ENCODE measurements at regions not wholly inside any gene's neighbourhood (a gene's known extent, or its start where the extent isn't known, plus 50 kb on each side); places are given as distances from the start of the nearest gene placed in this dataset.

GRCh38 chr18:77187189-77187588 lies 54.6 kb upstream of the MBP start:
- WGBS, 10 experiments: 43 to 89% (median 66%) methylated on average over 1 to 4 of the region's 4 CpGs; no CpG with 5 or more reads in 3 of the 10 experiments
- Histone ChIP-seq H3K4me1 (replicated peaks in 1 of 2) (peaks cover 0 to 2% of the 10 kb centered on the region in 2 donors), H3K27ac (no peak overlapping the region), H3K4me3 (no peak overlapping the region)
- in situ Hi-C loops (cut with MboI; ENCODE audit: low pct_unique_long_range_greater_than_20kb in 2 of 9, low sequenced_read_pairs in 9 of 9, unreplicated experiment in 9 of 9): no loop called here
- peak in 2 of 8 experiments; percentile 28 to 64 for ATAC-seq (replicated peaks in 6 of 8)

GRCh38 chr18:77191071-77191751 lies 58.4 kb upstream of the GALR1 start:
- no peak overlapping the region for H3K4me3 ChIP-seq
- 0 to 100% (median 83%) methylated on average over 1 of the region's 1 CpG; no CpG with 5 or more reads in 3 of the 10 experiments for WGBS, 10 experiments
- H3K4me1 ChIP-seq (replicated peaks in 1 of 2): peaks cover 0 to 2% of the 10 kb centered on the region in 2 donors
- peak in 3 of 8 experiments; percentile 85 to 92 (median 87) for ATAC-seq (replicated peaks in 6 of 8)
- H3K27ac ChIP-seq: no peak overlapping the region
- in situ Hi-C loops (cut with MboI; ENCODE audit: low pct_unique_long_range_greater_than_20kb in 2 of 9, low sequenced_read_pairs in 9 of 9, unreplicated experiment in 9 of 9): no loop called here

- 67 to 100% (median 80%) methylated on average over 1 to 2 of the region's 2 CpGs; no CpG with 5 or more reads in 3 of the 10 experiments for WGBS, 10 experiments
- no peak overlapping the region for H3K27ac ChIP-seq
- in situ Hi-C loops (cut with MboI; ENCODE audit: low pct_unique_long_range_greater_than_20kb in 2 of 9, low sequenced_read_pairs in 9 of 9, unreplicated experiment in 9 of 9): no loop called here
- no peak overlapping the region for H3K4me3 ChIP-seq
- ATAC-seq (replicated peaks in 6 of 8): no peak
- peaks cover 4% of the 10 kb centered on the region in 2 donors for H3K4me1 ChIP-seq (replicated peaks in 1 of 2)
Observed at GRCh38 chr18:77197073-77197472, 52.6 kb upstream of the GALR1 start.

- in situ Hi-C loops (cut with MboI; ENCODE audit: low pct_unique_long_range_greater_than_20kb in 2 of 9, low sequenced_read_pairs in 9 of 9, unreplicated experiment in 9 of 9): no loop called here
- WGBS, 10 experiments: 70 to 100% (median 89%) methylated on average over 1 to 11 of the region's 16 CpGs; no CpG with 5 or more reads in 3 of the 10 experiments
- ATAC-seq (replicated peaks in 6 of 8): no peak
- Histone ChIP-seq H3K4me3 (no peak overlapping the region), H3K27ac (no peak overlapping the region), H3K4me1 (replicated peaks in 1 of 2) (peaks cover 5 to 8% of the 10 kb centered on the region in 2 donors)
Observed at GRCh38 chr18:77198663-77199062, 51.0 kb upstream of the GALR1 start.

- Histone ChIP-seq H3K27ac (no peak overlapping the region), H3K4me3 (no peak overlapping the region), H3K4me1 (replicated peaks in 1 of 2) (peaks cover 5 to 8% of the 10 kb centered on the region in 2 donors)
- no peak for ATAC-seq (replicated peaks in 6 of 8)
- in situ Hi-C loops (cut with MboI; ENCODE audit: low pct_unique_long_range_greater_than_20kb in 2 of 9, low sequenced_read_pairs in 9 of 9, unreplicated experiment in 9 of 9): loop anchor here in 1 of 9 experiments (25.0 kb wide), 1 partner anchor 187 kb away; no protein-coding TSS in a partner anchor
Observed at GRCh38 chr18:77199707-77200106, 49.9 kb upstream of the GALR1 start.

Measured in motor neuron (in vitro differentiated cells).